GM12875 (cell line): ENCODE measurements at regions not wholly inside any gene's neighbourhood (a gene's known extent, or its start where the extent isn't known, plus 50 kb on each side); places are given as distances from the start of the nearest gene placed in this dataset.
A peak's percentile ranks its signal among the peaks of the same experiment; 100 is the strongest.

Experiments used
- H3K4me3 ChIP-seq: one replicate; pipeline ENCODE4 v1.5.1; 2011; ENCODE audit warnings: low read depth, low read length, control low read depth
- TF ChIP-seq, protein P1 (sequence below): IDR thresholded peaks from 2 replicates; pipeline ENCODE4 v1.5.1; 2011; ENCODE audit warnings: low read depth, mild to moderate bottlenecking, control low read depth, inconsistent platforms, low read length, moderate library complexity, borderline replicate concordance; ENCODE audit not compliant: insufficient read depth

DNA sequence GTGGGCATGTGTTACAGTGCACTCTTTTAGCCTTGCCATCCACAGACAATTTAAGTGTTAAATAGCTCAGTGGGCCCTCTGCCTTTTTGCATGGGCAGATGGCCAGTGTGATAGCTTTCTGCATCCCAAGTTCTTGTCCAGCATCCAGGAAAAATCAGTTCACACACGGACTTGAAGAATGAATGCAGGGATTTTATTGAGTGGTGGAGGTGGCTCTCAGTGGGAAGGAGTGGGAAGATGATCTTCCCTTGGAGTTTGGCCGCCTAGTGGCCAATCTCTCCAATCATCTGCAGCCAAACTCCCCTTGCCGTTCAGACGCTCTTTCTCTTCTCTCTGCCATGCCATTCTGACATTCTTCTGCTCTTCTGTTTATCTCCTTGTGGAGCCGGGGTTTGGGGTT lies 322.4 kb upstream of the GRAMD2B start:
- TF ChIP-seq, protein P1, sequence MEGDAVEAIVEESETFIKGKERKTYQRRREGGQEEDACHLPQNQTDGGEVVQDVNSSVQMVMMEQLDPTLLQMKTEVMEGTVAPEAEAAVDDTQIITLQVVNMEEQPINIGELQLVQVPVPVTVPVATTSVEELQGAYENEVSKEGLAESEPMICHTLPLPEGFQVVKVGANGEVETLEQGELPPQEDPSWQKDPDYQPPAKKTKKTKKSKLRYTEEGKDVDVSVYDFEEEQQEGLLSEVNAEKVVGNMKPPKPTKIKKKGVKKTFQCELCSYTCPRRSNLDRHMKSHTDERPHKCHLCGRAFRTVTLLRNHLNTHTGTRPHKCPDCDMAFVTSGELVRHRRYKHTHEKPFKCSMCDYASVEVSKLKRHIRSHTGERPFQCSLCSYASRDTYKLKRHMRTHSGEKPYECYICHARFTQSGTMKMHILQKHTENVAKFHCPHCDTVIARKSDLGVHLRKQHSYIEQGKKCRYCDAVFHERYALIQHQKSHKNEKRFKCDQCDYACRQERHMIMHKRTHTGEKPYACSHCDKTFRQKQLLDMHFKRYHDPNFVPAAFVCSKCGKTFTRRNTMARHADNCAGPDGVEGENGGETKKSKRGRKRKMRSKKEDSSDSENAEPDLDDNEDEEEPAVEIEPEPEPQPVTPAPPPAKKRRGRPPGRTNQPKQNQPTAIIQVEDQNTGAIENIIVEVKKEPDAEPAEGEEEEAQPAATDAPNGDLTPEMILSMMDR: peak; percentile 36; the same call in 1 of the 2 replicates
- no peak overlapping the region for H3K4me3 ChIP-seq

DNA sequence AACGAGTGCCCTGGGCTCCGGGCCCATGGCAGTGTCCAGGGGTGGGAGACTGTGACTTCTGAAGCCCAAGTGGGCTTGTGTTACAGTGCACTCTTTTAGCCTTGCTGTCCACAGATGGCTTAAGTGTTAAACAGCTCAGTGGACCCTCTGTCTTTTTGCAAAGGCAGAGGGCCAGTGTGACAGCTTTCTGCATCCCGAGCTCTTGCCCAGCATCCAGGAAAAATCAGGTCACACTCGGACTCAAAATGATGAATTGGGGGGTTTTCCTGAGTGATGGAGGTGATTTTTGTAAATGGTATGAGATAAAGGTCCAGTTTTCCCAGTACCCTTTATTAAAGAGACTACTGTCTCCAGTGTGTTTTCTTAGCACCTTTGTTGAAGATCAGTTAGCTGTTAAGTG lies 321.3 kb upstream of the GRAMD2B start:
- TF ChIP-seq, protein P1: no peak
- no peak overlapping the region for H3K4me3 ChIP-seq

DNA sequence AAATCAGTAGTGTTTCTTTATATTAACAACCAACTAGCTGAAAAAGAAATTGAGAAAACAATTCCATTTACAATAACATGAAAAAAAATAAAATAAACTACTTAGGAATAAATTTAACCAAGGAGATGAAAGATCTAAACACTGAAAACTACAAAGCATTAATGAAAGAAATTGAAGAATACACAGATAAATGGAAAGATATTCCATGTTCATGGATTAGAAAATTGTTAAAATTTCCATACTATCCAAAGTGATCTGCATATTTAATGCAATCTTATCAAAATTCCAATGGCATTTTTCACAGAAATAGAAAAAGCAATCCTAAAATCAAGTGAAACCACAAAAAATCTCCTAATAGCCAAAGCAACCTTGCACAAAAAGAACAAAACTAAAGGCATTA lies 320.2 kb upstream of the GRAMD2B start:
- no peak overlapping the region for H3K4me3 ChIP-seq
- TF ChIP-seq, protein P1: no peak

DNA sequence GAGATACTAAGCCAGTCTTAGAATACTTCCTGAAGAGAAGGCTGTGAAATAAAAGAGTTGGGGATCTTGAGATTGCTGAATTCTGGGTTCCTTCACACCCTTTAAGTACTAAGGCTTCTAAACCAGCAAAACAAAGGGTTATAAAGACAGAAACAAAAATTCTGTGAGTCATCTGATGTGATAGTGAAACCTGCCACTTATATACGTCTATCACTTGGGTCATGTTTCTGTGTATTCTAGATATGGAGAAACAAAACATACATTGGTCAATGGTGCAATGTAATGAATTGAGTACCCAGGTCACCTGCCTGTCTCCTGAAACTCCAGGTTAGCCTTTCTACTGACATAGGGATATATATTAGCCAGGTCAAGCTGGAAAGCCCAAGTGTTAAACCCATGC lies 319.3 kb upstream of the GRAMD2B start:
- no peak overlapping the region for H3K4me3 ChIP-seq
- TF ChIP-seq, protein P1: no peak

DNA sequence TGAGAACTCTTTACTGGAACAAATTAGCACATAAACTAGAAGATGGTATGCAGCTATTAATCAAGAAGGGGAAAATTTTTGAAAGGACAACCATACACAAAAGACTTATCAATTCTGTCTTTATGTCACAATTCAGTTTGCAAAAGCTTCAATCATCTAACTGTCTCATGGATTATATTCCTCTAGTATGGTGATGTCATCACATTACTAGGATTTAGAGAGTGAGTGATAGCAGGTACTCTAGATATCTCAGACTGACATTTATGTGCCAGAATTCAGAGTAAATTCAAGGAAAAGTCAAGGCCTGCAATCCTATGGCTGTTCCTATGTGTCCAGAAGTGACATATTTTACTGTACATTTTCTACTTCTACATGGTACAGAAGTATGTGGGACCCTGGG lies 318.9 kb upstream of the GRAMD2B start:
- no peak overlapping the region for H3K4me3 ChIP-seq
- TF ChIP-seq, protein P1: no peak

DNA sequence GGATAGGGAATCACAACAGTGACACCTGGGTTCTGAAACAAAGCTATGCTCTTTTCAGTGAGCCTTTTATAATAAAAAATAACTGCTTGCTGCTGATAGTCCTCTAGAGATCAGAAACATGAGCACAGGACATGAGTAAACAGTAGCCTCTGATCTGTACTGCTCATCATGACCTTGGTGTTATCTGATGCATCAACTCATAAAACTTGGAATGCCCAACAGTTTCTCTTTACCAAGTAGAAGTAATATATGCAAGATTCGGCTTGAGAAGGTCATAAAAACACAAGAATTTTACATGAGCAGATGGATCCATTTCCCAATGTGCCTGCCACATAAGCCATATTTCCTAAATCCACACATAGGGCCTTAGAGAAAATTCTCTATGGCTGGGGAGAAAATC lies 318.3 kb upstream of the GRAMD2B start:
- TF ChIP-seq, protein P1: no peak
- H3K4me3 ChIP-seq: no peak overlapping the region

DNA sequence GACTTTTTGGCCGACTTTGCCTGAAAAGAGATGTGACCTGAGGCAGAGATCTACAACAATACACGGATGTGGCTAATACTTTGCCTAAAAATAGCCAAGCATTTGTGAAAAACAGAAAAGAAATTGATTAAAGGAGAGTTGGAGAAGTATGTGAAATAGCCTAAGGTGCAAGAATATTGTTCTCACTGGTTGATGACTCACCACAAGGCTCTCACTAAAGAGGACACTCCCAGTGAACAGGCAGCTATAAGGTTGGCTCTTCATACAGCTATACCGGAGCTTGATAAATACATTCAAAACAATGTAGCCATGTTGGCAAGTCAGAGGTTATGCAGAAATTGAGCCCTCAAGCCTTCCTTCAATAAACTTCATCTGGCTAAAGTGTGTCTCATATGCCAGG lies 317.2 kb upstream of the GRAMD2B start:
- no peak overlapping the region for H3K4me3 ChIP-seq
- TF ChIP-seq, protein P1: no peak
